ENCODE measurements at regions not wholly inside any gene's neighbourhood (a gene's known extent, or its start where the extent isn't known, plus 50 kb on each side); places are given as distances from the start of the nearest gene placed in this dataset.

GRCh38 chr4:20358110-20358509, 106.4 kb downstream of the SLIT2 start:
- no peak for TF ChIP-seq CTCF (IDR thresholded peaks at IDR 0.05)
- TF ChIP-seq POLR2AphosphoS5 (IDR thresholded peaks at IDR 0.05): no peak
- TF ChIP-seq EP300 (IDR thresholded peaks at IDR 0.05): no peak

Data from suprapubic skin (tissue), 4 donors.